ENCODE measurements at regions not wholly inside any gene's neighbourhood (a gene's known extent, or its start where the extent isn't known, plus 50 kb on each side); places are given as distances from the start of the nearest gene placed in this dataset.
"Not testable (repeated sequence)": the region's sequence is repeated elsewhere in the genome, so short reads cannot be mapped to it uniquely, and the experiment has no call there.

DNA sequence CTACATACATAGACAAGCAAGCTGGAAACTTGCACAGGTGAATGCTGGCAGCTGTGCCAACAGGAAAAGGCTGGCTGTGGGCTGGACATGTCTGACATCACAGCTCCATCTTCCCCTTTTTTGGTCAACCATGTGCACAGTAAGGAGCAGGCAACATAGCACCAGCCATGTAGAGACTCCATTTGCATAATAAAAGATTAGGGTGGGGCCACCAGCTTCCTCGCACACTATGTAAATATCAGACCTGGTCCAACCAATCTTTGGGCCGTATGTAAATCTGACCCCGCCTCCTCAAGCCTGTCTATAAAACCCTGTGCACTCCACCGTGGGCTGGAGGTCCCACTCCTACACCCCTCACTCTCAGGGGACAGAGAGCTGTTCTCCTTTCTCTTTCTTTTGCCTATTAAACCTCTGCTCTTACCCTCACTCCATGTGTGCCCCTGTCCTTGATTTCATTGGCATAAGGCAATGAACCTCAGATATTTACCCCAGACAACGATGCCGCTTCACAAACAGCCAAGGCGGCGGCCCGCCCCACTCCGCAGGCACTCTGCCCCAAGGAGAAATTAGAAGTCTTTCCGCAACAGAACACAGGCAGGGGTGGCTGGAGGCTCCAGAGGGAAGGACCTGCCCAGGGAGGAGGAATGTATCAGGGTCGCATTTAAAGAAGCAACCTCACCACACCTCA lies 862.2 kb downstream of the TRIML1 start:
- no peak for DNase-seq

DNA sequence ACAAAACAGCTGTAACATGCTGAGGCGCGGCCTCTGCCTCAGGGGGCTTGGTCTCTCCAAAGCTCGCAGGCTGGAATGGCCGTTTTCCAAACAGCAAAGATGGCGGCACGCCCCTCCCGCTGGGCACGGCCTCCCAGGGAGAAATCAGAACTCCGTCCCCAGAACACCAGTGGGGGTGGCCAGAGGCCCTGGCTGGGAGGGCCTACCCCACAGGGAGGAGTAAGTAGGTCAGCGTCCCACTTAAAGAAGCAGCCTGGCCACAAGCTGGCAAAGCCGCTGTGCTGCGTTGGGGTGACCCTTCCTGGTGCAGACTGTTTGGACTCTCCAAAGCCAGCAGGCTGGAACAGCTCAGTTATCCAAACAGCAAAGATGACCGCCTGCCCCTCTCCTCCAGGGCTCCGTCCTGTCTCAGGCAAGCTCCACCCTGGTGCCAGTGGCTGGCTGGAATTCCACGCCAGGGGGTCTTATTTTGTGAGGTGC lies 862.8 kb downstream of the TRIML1 start:
- DNase-seq: no peak

DNA sequence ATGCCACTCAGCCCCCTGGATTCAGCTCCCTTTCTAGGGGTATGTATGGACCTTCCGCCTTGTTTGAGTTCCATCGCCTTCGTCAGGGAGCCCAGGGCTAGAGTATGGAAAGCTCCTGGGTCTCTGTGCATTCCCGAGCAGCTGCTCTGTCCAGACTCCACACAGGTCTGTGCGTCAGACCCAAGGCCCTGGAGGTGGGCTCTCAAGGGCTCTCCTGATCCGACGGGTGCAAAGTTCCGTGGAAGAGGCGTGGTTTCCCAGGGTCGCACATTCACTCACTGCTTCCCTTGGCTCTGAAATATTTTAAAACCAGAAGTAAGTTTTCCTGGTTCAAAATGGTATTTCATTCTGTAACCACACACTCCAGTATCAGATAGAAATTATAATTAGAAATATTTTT lies 863.2 kb downstream of the TRIML1 start:
- DNase-seq: no peak

DNA sequence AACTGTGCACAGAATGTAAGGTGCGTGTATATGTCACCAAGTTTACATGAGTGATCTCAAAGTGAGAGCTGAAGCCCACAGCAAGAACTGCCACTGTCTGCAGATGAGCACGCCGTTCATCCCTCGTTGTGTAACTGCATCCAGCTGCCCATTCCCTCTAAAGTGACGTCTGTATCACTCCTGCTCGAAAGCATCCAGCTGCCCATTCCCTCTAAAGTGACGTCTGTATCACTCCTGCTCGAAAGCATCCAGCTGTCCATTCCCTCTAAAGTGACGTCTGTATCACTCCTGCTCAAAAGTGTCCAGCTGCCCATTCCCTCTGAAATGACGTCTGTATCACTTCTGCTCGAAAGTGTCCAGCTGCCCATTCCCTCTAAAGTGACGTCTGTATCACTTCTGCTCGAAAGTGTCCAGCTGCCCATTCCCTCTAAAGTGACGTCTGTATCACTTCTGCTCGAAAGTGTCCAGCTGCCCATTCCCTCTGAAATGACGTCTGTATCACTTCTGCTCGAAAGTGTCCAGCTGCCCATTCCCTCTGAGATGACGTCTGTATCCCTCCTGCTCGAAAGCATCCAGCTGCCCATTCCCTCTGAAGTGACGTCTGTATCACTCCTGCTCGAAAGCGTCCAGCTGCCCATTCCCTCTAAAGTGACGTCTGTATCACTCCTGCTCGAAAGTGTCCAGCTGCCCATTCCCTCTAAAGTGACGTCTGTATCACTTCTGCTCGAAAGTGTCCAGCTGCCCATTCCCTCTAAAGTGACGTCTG lies 871.4 kb downstream of the TRIML1 start:
- not testable (repeated sequence) for DNase-seq

DNA sequence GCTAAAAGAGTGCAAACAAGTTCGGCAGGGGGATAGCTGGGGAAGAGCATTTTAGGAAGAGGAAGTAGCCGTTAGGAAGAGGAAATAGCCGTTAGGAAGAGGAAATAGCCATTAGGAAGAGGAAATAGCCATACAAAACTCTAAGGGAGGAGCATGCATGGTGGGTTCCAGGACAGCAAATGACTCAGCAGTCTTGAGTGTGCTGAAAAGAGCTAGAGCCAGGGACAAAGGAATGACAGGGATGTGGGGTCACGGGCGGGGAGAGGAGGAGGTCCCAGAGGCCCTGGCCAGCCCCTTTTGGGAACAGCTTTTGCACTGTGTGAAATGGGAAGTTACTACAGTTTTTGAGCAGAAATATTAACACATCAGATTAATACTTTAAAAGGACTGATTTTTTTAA lies 882.6 kb downstream of the TRIML1 start:
- DNase-seq: no peak

DNA sequence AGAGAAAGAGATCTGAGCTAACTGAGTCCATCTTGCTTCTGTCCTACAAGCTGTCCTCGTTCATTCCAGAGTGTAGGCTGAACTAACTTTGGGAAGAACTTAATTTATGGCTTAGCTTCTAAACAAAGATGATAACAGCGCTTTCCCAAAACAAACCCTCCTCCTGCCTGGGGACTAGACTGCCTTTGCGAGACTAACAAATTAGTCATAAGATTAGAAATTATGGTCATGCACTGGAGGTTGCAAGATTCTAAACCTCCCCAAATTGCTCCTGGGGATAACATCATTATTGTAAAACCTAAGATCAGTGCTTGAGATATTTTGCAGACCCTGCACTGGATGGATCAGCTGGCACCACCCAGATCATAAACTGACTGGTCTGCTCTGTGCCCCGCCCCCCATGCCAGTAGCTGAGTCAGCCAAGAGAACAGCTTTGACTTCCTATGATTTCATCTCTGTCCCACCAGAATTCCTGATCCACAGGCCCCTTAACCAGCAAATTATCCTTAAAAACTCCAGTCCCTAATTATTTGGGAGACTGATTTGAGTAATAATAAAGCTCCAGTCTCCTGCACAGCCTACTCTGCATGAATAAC lies 883.3 kb downstream of the TRIML1 start:
- no peak for DNase-seq

DNA sequence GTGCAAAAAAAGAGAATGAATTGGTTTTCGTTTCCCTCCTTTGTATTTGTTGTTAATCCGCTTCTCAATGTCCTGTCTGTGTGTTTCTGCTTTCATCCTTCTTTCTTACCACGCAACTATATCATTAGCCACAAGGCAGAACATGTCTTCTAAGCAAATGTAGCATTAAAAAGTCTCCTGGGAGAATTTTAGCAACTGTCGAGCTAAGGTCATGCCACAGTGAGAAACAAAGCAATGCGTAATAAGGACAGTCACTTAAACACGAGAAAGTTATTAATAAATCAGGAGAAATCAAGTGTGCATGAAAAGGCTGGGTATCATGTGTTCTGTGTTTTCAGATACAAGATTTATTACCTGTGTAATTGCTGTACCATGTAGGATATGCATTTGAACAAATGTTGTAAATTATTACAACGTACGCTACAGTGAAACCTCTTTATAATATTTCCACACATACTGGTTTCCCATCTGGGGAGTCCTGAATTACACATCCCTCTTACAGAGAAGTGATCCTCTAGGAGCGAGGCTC lies 890.8 kb downstream of the TRIML1 start:
- no peak for DNase-seq

DNA sequence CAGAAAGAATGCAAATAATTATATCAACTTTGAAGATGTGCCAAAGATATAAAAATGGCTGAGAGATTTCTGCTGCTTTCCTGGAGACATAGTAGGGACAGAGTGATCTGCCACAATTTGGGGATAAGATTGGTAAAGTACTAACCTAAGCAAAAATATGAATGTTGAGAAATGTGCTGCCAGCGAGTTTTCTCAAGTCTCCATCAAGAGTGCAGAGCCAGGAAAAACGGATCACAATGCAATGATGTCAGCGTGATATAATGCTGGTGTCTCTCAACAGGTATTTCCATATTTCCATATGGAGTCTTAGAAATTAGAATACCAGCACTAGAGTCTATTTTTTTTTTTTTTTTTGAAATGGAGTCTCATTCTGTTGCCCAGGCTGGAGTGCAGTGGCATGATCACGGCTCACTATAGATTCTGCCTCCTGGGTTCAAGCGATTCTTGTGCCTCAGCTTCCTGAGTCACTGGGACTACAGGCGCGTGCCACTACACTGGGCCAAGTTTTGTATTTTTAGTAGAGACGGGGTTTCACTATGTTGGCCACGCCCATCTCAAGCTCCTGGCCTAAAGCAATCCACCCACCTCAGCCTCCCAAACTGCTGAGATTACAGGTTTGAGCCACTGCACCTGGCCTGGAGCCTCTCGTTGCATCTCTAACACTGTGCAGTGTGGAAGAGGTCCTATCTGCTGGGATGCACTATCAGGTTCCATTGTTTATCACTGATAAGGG lies 893.5 kb downstream of the TRIML1 start:
- DNase-seq: no peak

DNA sequence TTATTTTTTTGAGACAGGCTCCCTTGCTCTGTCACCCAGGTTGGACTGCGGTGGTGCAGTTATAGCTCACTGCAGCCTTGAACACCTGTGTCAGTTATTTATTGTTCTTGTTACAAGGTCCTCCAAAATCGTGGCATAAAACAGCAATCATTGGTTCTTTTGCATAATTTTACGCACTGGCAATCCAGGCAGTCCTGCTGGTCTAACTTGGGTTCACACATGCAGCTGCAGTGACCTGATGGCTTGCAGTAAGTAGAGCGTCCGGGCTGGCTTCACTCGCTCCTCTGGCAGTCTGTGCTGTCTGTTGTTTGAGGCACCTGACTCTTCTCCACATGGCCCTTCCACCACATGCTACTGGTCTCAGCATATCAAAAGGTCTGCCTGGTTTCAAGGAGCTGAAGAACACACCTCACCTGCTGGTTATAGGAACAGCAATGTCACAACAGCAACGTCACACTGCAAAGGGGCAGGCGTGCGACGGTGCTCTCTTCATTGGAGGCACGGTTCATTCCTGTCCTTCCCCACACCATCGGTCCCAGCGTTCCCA lies 894.6 kb downstream of the TRIML1 start:
- no peak for DNase-seq

DNA sequence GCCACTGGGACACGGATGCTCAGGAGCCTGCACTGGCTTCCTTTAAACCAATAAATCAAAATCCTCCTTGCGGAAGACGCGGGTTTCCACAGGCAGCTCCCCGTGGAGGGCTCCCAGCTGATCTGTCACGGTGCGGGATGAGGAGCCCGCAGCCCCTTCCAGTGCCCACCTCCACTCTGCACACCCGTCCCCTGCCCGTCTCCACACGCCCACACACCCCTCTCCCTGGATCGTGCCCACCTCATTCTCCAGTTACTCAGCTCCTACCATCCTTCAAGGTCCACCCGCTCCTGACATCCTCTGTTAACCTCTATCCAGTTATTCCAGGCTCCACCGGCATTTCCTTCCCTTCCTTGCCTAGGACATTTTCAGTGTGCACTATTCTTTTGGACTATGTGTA lies 895.9 kb downstream of the TRIML1 start:
- DNase-seq: no peak

DNA sequence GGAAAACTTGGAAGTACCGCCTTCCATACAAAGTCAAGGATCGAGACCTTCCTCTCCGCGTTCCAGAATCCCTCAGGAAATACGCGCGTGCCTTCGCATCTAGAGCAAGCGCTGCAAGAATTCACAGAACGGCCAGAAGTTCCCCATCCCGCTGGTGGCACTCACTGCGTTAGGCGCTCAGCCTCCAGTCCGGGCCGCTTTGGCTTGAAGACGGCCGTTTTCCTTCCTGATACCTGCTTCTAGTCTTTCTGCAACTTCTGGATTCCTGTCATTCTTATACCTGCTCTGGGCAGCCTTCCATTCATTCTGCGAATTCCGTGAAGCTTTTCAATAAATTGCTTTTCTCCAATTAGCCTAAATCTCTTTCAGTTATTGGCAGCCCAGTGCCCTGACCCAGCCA lies 896.4 kb downstream of the TRIML1 start:
- DNase-seq: no peak

DNA sequence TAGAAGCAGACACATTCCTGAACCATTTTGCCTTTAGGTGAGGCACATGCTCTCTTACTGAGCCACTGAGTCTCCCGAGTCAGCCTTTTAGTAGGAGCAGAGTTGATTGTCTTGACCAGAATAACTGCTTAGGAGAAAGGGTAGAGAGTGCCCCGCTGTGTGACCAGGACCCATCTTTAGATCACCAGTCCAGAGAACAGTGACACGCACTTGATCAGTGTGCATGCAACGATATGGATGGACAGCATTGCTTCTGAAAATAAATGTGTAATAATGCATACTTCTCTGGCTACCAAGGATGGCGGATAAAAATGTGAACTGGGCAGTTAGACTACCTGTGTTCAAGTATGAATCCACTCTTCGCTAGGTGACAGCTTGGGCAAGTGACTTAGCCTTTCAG lies 897.7 kb downstream of the TRIML1 start:
- no peak for DNase-seq

DNA sequence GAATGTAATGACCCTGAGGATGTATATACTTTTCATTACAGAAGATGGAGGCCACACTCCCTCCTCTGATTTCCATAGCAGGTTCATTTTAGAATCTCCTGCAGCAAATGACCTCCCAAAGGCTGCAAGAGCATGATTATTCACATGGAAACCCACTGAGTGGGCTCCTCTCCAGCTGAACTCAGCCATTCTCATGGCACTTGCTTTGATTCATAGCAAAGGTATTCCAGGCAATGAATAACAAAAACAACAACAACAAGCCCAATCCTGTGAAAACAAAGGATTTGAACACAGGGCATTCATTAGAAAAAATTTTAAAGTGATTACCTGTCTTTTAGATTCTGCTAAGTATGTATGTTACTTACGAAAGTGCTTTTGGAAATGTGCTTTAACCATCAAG lies 894.0 kb upstream of the FRG1 start:
- no peak for DNase-seq

DNA sequence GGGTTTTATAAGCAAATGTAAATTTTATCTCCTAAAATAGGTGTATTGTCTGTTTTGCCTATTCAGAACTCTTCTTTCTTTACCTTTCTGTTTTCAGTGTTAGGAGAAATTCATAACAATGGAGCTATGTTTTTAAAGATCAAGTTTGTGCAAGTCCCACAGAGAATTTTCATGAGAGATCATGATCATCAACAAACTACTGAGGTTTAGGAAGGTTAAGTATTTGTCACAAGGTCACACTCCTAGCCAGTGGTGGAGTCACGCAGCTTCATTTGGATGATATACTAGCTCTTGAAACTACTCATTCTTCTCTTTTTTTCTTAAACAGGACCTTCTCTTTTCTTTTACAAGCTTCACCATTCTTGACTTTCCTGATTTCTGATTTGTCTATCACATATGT lies 892.6 kb upstream of the FRG1 start:
- no peak for DNase-seq

DNA sequence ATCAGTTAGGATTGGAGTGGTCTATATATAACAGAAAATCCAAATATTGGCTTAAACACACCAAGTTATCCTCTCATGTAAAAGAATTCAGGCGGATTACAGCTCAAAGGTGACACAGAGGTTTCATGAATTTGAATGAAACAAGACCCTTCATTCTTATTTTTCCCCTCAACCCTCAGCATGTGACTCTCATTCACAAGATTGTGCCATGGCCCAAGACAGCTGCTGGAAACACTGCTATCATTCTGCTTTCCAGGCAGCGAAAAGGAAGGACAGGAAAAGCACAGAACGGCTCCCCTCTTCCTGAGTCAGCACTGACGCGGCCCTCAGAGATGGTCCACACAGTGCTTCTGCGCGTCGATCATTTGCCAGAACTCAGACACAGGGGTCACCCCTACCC lies 891.0 kb upstream of the FRG1 start:
- no peak for DNase-seq

DNA sequence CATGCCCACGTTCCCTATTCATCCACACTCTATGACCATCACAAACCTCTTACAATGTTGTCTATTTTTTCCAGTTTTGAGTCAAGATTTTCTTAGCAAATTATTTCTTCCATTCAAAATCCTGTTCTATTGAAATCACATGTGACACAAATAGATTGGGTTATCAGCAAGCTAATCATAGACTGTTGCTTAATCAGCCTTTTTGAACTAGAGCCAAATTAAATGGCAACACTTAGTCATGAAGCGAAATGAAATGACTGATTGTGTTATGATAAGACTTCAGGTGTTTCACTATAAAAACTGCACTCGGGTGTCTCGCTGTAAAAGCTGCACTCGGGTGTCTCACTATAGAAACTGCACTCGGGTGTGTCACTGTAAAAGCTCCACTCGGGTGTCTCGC lies 890.0 kb upstream of the FRG1 start:
- DNase-seq: no peak

DNA sequence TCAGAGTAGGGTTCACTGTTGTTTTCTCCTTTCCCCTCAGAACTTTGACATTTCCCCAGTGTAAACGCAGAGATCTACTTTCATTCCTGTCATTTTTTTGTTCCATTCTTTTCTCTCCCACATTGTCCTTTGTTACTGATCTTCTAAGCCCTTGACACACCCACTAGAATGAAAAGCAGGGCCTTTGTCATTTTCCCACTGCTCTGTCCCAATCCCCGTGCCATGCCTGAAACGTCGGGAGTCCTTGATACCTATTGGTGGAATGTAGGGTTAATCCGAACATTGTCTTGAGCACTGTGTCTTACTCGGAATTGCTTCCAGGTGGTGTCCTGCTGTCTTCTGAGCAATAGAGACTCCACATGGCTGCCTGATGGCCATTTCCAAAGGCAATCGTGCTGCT lies 887.1 kb upstream of the FRG1 start:
- no peak for DNase-seq

DNA sequence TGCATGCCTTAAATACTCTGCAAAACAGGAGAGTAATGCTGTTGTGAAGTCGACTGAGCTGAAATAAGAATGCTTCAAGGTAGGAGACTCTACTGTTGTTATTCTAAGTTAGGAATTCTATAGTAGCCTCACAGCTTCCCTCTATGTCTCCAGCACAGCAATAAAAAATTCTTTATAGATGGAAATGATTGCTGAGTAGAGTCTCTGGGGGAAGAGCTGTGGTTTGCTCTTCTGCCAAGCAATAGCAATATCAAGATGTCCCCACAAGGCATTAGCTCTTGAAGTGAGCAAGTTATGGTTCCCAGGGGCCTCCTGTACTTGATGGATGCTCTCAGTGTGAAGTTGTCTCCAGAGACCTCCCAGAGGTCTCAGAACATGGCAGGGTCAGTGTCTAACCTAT lies 880.6 kb upstream of the FRG1 start:
- no peak for DNase-seq

DNA sequence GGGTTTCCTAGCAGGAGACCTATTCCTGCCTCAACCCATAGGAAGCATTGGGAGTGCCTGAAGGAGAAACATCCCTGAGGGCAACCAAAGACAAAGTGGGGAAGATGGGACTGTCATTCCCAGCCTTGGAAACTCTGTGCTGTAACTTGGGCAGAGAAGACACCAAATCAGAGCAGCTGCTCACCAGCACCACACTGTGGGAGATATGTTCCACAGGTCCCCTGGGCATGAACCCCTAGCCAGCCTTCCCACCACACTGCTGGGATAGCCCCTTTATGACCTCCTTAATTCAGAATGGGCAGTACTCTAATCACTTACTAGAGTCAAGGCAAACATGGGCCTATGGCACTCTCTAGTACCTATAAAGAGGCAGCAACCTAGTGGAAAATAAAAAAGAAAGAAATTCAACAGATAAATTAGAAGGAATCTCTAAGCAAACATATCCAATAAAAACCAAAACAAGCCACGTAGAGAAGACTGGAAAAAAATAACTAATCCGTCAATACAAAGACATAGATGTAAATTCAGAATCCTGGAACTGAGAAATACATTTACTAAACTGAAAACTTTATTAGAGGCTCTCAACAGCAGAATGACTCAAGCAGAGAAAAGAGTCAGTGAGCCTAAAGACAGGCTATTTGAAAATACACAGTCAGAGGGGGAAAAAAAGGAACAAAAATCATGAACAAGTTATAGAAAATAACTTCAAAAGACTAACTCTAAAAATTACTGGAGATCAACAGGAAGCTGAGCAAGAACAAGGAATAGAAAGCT lies 878.4 kb upstream of the FRG1 start:
- no peak for DNase-seq

DNA sequence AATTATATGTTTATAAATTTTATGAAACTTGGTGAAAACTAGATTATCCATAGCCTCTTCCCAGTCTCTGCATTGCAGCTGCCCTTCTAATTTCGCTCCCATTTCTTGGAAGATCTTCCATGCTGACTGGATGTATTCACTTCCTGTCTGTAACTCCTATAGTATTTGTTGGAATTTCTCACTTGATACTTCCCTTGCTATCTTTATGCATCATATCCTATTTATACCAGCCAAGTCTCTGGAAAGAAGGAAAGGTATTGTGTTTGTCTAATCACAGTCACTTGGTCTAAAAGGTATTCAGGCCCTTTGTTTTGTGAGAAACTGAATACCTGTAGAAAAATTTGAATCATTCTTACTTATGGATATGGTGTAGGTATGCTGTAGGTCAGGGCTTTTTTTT lies 870.9 kb upstream of the FRG1 start:
- DNase-seq: no peak

DNA sequence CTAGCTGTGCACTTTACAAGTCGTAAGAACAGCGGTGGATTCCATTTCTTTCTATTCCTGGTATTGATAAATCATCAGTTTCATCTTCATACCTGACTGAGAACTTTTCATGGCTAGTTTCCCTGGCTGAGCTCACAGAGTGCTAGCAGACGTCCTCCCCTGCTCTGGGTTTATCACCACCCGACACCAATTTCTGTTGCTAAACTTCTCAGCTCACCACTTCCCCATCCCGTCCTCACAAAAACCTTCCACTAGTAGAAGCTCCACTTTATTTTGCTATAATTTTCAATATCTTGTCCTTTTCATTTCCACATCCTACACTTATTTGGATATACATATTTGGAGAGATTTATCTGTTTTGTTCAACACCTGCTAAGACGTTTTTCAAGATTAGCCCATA lies 869.4 kb upstream of the FRG1 start:
- no peak for DNase-seq

Data from anterior cingulate cortex (tissue), 58 donors.